Muscle of leg (tissue), 3 donors: ENCODE measurements at regions not wholly inside any gene's neighbourhood (a gene's known extent, or its start where the extent isn't known, plus 50 kb on each side); places are given as distances from the start of the nearest gene placed in this dataset.

Experiments used
- DNase-seq: peaks from one replicate; pipeline ENCODE4 v3.0.0; 2013
- H3K27ac ChIP-seq: one replicate; pipeline ENCODE4 v1.5.1; 2013; ENCODE audit warnings: mild to moderate bottlenecking, low read length, control low read depth
- H3K27me3 ChIP-seq: one replicate; pipeline ENCODE4 v1.6.1; 2013; ENCODE audit warnings: low read length; ENCODE audit not compliant: control insufficient read depth, insufficient read depth
- H3K36me3 ChIP-seq: one replicate; pipeline ENCODE4 v1.6.1; 2013; ENCODE audit warnings: low read length; ENCODE audit not compliant: control insufficient read depth, insufficient read depth
- H3K4me1 ChIP-seq: one replicate; pipeline ENCODE4 v1.6.1; 2013; ENCODE audit warnings: low read length; ENCODE audit not compliant: control insufficient read depth, insufficient read depth
- H3K4me3 ChIP-seq: one replicate; pipeline ENCODE4 v1.5.1; 2013; ENCODE audit warnings: low read length, control low read depth
- H3K9me3 ChIP-seq: replicated peaks from 2 replicates; pipeline ENCODE4 v1.6.1; 2013; ENCODE audit warnings: low read depth, low read length; ENCODE audit not compliant: control insufficient read depth
- whole genome bisulfite sequencing: methylation state at CpG from one replicate; pipeline ENCODE4 v1.1.5; 2013; ENCODE audit warnings: missing lambda C conversion rate; ENCODE audit not compliant: insufficient coverage; 5-methylcytosine and 5-hydroxymethylcytosine counted together

DNA sequence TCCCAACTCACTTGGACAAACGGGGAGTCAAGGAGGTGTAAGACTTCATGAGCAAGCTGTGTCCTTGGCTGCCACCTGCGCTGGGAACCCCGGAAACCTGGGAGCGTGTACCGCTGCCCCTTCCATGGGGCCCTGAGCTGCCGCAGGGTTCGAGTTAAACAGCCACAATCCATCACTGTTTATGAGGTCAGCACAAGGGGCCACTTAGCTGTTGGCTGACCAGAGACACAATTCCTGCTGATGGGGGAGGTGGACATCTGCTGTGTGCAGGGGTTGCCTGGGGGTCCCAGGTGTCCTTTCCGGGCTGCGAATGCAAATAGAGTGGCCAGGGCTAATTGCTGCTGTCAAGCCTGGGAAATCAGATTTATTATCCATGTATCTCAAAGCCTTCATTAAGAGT lies 549.3 kb downstream of the BRD1 start:
- Histone ChIP-seq H3K4me3 (no peak overlapping the region), H3K36me3 (no peaks in the 10 kb centered on the region), H3K27ac (no peak overlapping the region), H3K27me3 (peaks cover 22% of the 10 kb centered on the region), H3K4me1 (no peaks in the 10 kb centered on the region), H3K9me3 (no peaks in the 10 kb centered on the region)
- DNase-seq, result no peak
- 14% methylated on average over 5 of the region's 9 CpGs for WGBS

DNA sequence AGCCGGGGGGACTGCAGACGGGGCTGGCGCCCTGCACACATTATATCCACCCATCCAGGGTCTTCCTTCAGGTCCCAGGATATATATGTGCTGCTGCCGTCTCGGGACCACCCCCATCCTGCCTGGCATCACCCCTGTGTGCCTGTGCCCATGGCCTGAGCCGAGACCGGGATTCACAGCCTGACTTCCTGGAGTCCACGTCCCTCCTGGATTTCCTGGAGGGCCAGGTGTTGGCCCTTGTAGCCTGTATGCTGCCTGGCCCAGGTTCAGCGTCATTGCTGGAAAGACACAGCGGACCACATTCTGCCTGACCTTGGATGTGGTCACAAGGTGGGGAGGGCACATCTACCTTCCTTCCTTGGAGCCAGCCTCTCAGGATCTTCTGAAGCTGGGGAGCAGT lies 551.1 kb downstream of the BRD1 start:
- H3K27me3 ChIP-seq, result peaks cover 18% of the 10 kb centered on the region
- no peaks in the 10 kb centered on the region for H3K36me3 ChIP-seq
- no peak overlapping the region for H3K27ac ChIP-seq
- H3K9me3 ChIP-seq, result no peaks in the 10 kb centered on the region
- DNase-seq, result no peak
- 59% methylated on average over 7 of the region's 10 CpGs for WGBS
- no peaks in the 10 kb centered on the region for H3K4me1 ChIP-seq
- no peak overlapping the region for H3K4me3 ChIP-seq

DNA sequence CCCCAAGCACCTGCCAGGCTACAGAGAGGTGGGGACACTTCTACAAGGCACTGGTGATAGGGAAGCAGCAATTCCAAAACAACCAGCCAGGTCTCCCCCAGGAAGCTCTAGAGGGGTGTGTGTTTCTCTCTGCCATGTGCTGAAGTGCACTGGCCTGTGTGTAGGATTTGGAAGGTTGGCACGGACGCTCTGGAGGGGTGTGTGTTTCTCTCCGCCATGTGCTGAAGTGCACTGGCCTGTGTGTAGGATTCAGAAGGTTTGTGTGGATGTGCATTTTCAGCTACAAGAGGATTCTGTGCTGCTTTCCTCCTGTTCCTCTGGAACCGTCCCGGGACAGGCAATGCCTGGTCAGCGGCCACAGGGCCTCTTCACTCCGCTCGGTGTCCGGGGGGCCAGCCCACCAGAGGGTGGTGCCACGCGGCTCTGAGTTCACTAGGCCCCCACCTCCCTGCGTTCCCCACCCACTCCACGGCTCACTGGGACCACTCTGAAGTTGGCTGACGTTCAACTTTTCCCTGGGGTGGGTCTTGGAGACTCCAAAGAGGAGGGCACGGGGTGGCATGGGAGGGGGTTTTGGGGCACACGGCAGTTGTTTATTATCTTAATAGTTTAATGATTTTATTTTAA lies 552.8 kb downstream of the BRD1 start:
- 77% methylated on average over 9 of the region's 16 CpGs for WGBS
- H3K27ac ChIP-seq, result no peak overlapping the region
- DNase-seq, result no peak
- H3K9me3 ChIP-seq, result no peaks in the 10 kb centered on the region
- no peaks in the 10 kb centered on the region for H3K36me3 ChIP-seq
- no peaks in the 10 kb centered on the region for H3K4me1 ChIP-seq
- H3K27me3 ChIP-seq, result peaks cover 28% of the 10 kb centered on the region
- no peak overlapping the region for H3K4me3 ChIP-seq

DNA sequence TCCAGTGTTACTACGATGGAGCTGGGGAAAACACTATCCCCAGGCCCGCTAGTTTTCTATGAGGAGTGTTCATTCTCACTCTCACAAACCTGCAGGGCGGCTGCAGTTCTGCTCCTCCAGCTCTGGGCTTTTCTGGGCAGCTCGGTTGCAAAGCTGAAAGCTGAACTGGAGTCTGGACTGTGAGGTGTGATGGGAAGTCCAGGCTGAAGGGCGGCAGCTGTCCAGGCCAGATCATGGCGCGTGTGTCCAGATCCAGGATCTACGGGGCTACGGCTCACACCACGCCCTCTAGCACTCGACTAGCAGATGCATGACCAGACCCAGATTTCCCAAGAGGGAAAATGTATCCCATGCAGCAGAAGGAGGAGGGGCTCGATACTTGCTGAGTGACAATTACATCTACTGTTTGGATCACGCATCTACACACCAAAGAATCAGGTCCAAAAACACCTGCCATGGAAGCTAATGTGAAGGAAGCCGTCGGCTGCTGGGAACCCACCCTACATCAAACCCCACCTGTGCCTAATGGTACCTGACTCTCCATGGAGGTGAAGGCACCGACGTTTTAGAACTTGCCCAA lies 555.0 kb downstream of the BRD1 start:
- peaks cover 34% of the 10 kb centered on the region for H3K27me3 ChIP-seq
- H3K36me3 ChIP-seq, result no peaks in the 10 kb centered on the region
- H3K4me3 ChIP-seq, result no peak overlapping the region
- H3K9me3 ChIP-seq, result no peaks in the 10 kb centered on the region
- 69% methylated on average over 8 of the region's 17 CpGs for WGBS
- no peak overlapping the region for H3K27ac ChIP-seq
- no peaks in the 10 kb centered on the region for H3K4me1 ChIP-seq
- DNase-seq, result no peak

DNA sequence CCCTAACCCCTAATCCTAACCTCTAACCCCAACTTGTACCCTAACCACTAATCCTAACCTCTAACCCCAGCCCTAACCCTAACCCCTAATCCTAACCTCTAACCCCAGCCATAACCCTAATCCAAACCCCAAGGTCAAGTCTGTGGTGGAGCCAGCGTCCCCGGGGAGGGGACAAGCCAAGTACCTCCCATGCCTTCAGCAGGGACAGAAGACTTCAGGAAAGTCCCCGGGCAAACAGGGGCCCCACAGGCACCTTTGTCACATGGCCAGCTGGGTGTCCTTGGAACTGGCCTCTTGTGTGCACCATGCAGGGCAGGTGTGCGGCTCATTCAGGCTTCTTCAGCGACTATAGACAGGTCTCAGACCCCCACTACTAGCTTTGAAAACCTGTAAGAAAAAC lies 555.8 kb downstream of the BRD1 start:
- H3K27me3 ChIP-seq, result peaks cover 36% of the 10 kb centered on the region
- no peak for DNase-seq
- no peak overlapping the region for H3K27ac ChIP-seq
- H3K4me1 ChIP-seq, result no peaks in the 10 kb centered on the region
- no peaks in the 10 kb centered on the region for H3K9me3 ChIP-seq
- no peak overlapping the region for H3K4me3 ChIP-seq
- no peaks in the 10 kb centered on the region for H3K36me3 ChIP-seq
- WGBS, result 0% methylated on average over 1 of the region's 5 CpGs

DNA sequence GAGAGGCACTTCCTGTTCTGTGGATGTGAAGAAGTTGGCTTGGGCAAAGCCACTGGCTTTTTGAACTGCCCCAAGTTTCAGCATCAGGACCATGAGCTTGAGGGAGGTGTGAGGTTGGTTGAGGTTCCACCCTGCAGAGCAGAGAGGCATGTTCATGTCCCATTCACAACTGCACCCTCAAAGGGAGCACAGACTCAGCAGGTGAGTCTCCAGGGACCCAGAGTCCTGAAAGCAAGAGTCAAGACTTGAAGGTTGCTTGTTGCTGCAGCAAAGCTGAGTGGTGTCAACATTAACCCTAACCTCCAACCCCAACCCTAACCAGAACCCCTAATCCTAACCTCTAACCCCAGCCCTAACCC lies 556.3 kb downstream of the BRD1 start:
- no peak overlapping the region for H3K27ac ChIP-seq
- H3K36me3 ChIP-seq, result no peaks in the 10 kb centered on the region
- H3K9me3 ChIP-seq, result no peaks in the 10 kb centered on the region
- H3K4me1 ChIP-seq, result no peaks in the 10 kb centered on the region
- H3K27me3 ChIP-seq, result peaks cover 40% of the 10 kb centered on the region
- no peak for DNase-seq
- H3K4me3 ChIP-seq, result no peak overlapping the region

DNA sequence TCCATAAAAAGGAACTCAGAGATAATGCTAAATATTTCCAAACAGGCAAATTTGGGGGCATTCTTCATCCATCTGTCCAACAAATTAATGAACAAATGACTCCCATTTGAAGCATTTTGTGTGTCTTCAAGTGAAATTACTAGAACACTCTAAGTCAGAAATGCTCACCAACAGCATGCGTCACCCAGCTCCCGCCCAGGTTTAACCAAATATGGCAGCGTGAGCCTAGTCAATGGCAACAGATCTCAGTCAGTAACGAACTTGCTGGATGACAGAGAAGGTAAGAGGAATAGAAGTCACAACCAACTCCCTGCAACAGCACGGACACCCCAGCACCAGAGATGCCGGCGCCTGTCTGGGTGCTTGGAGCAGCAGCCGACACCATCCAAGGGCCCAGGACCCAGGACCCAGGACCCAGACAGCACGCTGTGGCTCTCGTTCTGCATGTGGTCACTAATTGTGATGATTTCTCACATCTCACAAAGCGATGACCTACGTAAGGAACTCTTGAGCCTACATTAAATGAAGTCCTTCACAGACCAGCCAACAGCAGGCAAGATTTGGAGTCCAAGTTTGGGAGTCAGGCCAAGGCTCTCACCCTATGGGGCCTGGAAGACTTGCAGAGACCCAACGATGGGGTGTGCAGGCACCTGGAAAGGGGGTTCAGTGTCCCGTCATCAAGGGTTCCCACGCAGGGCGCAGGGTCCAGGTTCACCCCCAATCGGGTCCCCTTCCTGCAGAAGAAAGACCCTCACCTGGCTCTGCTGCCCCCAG lies 556.9 kb downstream of the BRD1 start:
- WGBS, result 82% methylated on average over 9 of the region's 17 CpGs
- H3K4me1 ChIP-seq, result no peaks in the 10 kb centered on the region
- H3K36me3 ChIP-seq, result no peaks in the 10 kb centered on the region
- H3K9me3 ChIP-seq, result no peaks in the 10 kb centered on the region
- no peak for DNase-seq
- H3K27ac ChIP-seq, result no peak overlapping the region
- H3K4me3 ChIP-seq, result no peak overlapping the region
- H3K27me3 ChIP-seq, result peaks cover 41% of the 10 kb centered on the region

DNA sequence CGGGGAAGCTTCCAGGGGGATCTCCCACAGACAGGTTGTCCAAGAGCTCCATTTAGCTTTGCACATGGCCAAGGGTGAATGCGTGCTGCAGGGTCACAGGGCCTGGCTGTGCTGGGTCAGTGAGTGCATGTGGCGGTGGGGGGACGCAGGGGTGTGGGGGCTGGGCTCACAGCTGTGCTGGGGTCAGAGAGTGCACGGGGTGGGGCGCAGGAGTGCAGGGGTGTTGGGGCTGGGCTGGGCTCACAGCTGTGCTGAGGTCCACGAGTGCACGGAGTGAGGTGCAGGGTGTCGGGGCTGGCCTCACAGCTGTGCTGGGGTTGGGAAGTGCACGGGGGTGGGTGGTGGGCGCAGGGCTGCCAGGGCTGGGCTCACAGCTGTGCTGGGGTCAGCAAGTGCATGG lies 557.7 kb downstream of the BRD1 start:
- Histone ChIP-seq H3K9me3 (no peaks in the 10 kb centered on the region), H3K27me3 (peaks cover 41% of the 10 kb centered on the region), H3K4me3 (no peak overlapping the region), H3K27ac (no peak overlapping the region), H3K4me1 (no peaks in the 10 kb centered on the region), H3K36me3 (no peaks in the 10 kb centered on the region)
- WGBS, result 1% methylated on average over 10 of the region's 11 CpGs
- DNase-seq, result no peak

DNA sequence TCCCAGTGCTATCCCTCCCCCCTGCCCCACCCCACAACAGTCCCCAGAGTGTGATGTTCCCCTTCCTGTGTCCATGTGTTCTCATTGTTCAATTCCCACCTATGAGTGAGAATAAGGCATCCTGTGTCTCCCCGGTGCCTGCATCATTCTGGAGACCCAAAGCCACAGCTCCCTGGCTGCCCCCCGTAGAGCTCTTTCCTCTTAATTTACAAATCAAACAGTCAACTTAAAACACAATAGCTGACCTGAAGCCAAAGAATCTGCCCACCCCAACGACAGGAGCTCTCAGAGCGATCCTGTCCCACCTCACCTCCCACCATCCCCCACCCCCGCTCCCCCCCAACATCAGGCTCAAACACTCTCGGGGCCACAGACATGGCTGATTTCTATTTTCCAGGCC lies 558.3 kb downstream of the BRD1 start:
- Histone ChIP-seq H3K9me3 (no peaks in the 10 kb centered on the region), H3K36me3 (no peaks in the 10 kb centered on the region), H3K4me3 (no peak overlapping the region), H3K27ac (no peak overlapping the region), H3K27me3 (peaks cover 41% of the 10 kb centered on the region), H3K4me1 (no peaks in the 10 kb centered on the region)
- no peak for DNase-seq
- WGBS, result 8% methylated on average over 2 of the region's 6 CpGs

DNA sequence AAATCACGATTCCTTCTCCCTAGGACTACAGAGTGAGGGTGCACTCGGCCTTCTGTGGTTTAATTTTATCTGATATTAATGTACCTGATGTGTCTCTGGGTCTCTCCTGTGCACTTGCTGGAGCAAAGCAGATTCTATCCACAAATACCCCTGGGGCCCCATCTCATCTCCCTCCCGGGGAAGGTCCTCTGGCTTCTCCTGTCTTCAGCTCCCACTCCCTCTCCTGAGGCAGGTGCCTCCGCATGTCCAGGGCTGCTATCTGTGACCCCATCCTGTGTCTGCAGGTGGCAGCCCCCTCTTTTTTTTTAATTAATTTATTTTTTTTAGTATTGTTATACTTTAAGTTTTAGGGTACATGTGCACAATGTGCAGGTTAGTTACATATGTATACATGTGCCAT lies 558.7 kb downstream of the BRD1 start:
- H3K36me3 ChIP-seq, result no peaks in the 10 kb centered on the region
- no peak for DNase-seq
- no peaks in the 10 kb centered on the region for H3K9me3 ChIP-seq
- no peaks in the 10 kb centered on the region for H3K4me1 ChIP-seq
- peaks cover 41% of the 10 kb centered on the region for H3K27me3 ChIP-seq
- H3K27ac ChIP-seq, result no peak overlapping the region
- WGBS, result 20% methylated on average over 1 of the region's 4 CpGs
- H3K4me3 ChIP-seq, result no peak overlapping the region
